ENCODE measurements at regions not wholly inside any gene's neighbourhood (a gene's known extent, or its start where the extent isn't known, plus 50 kb on each side); places are given as distances from the start of the nearest gene placed in this dataset.

DNA sequence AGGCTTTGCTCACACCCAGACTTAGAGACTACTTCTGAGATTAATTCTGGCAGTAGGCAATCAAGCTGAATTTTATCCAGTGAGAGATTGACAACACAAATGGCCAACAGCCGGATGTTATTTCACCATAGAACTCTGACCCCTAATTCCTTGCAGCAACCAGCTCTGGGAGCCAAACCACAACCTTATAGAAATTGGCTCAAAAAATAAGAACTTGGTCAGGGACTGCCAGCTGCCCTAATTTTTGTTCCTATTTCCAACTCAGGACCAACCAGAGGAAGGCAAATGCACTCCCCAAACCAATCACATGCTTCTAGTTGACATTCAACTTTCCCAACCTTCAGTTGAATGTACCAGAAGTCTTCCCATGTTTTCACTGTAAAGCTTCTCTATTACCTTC is 269.7 kb downstream of the HS3ST1 start:
- DNase-seq: no peak
- no peaks in the 10 kb centered on the region for H3K27me3 ChIP-seq (ENCODE audit: control insufficient read depth, insufficient read depth, low read length, poor library complexity, severe bottlenecking)
- H3K9me3 Mint-ChIP-seq: peaks cover 6% of the 10 kb centered on the region
- H3K27ac ChIP-seq (ENCODE audit: low read depth, low read length): no peak overlapping the region
- H3K9me3 ChIP-seq (ENCODE audit: control insufficient read depth, low read length): peaks cover 11% of the 10 kb centered on the region
- H3K4me1 Mint-ChIP-seq: peaks cover 32% of the 10 kb centered on the region
- no peaks in the 10 kb centered on the region for H3K27me3 Mint-ChIP-seq (ENCODE audit: insufficient read depth)
- WGBS, 2 experiments (ENCODE audit: insufficient coverage in 1 of 2, insufficient read length in 1 of 2): 88 to 93% methylated on average over 1 of the region's 1 CpG
- H3K4me1 ChIP-seq (ENCODE audit: control insufficient read depth, insufficient read depth, low read length): no peaks in the 10 kb centered on the region
- H3K4me3 Mint-ChIP-seq: no peak overlapping the region
- TF ChIP-seq, protein P1, sequence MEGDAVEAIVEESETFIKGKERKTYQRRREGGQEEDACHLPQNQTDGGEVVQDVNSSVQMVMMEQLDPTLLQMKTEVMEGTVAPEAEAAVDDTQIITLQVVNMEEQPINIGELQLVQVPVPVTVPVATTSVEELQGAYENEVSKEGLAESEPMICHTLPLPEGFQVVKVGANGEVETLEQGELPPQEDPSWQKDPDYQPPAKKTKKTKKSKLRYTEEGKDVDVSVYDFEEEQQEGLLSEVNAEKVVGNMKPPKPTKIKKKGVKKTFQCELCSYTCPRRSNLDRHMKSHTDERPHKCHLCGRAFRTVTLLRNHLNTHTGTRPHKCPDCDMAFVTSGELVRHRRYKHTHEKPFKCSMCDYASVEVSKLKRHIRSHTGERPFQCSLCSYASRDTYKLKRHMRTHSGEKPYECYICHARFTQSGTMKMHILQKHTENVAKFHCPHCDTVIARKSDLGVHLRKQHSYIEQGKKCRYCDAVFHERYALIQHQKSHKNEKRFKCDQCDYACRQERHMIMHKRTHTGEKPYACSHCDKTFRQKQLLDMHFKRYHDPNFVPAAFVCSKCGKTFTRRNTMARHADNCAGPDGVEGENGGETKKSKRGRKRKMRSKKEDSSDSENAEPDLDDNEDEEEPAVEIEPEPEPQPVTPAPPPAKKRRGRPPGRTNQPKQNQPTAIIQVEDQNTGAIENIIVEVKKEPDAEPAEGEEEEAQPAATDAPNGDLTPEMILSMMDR (conservative IDR thresholded peaks at IDR 0.05): no peak
- H3K36me3 Mint-ChIP-seq (ENCODE audit: low read depth): peaks cover 9% of the 10 kb centered on the region
- no peak overlapping the region for H3K4me3 ChIP-seq (ENCODE audit: low read length)
- no peaks in the 10 kb centered on the region for H3K36me3 ChIP-seq (ENCODE audit: control insufficient read depth, insufficient read depth, low read length)
- no peak overlapping the region for H3K9ac ChIP-seq (ENCODE audit: extremely low read depth, low read length, poor library complexity, severe bottlenecking)
- H3K27ac Mint-ChIP-seq: no peak overlapping the region

DNA sequence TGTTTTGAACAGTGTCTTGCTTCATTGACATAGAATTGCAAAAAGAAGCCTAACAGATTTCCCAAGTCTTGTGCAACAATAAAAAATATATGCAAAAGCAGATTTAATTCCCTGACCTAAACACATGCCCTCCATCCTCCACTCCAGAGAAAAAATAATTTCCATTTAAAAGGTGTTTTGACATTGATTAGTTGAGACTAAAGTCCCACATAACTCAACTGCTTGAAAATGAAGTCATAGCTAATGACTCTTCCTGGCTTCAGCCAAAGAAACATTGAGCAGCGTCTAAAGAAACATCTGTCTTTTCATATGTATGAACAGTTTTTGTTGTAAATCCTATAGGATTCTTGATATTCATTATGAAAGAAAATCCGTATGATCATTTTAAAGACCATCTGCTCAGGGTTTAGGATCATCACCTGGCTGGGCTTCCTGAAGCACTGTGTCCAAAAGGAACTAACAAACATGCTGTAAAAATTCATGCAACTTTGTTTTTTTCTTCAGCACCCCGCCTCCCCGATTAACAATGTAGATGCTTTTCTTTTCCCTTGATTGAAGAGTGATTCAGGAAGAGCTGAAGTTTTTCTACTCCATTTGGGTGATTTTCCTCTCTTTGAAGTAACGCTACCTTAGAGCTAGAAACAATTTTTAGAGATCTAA is 273.4 kb downstream of the HS3ST1 start:
- Mint-ChIP-seq H3K9me3 (no peaks in the 10 kb centered on the region), H3K36me3 (ENCODE audit: low read depth) (no peaks in the 10 kb centered on the region)

DNA sequence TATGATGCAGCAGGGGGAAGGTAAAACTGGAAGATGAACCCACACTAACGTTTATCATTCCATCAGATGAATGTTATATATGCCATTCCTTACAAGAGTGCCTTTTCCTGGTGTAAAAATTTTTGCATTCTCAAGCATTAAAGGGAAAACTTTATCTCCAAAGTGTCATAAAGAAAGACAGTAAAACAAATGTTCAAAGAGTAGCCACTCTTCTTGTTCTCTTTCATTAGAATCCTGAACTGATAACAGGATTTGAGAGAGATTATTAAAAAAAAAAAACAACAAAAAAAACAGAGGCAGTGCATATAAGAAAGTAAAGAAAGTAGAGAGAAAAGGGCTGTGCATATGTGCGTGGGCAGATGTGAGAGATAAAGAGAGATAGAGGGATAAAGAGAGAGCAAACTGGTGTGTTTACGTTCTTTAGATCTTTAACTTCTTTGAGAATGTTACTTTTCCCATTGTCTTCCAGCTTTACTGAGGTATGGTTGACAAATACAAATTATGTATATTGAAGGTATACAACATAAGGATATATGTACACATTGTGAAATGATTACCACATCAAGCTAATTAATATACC is 275.4 kb downstream of the HS3ST1 start:
- peaks cover 2% of the 10 kb centered on the region for H3K9me3 Mint-ChIP-seq
- 87 to 93% methylated on average over 2 to 3 of the region's 3 CpGs for WGBS, 2 experiments (ENCODE audit: insufficient coverage in 1 of 2, insufficient read length in 1 of 2)
- no peak overlapping the region for H3K4me3 Mint-ChIP-seq
- no peaks in the 10 kb centered on the region for H3K27me3 Mint-ChIP-seq (ENCODE audit: insufficient read depth)
- no peak overlapping the region for H3K27ac ChIP-seq (ENCODE audit: low read depth, low read length)
- no peaks in the 10 kb centered on the region for H3K36me3 ChIP-seq (ENCODE audit: control insufficient read depth, insufficient read depth, low read length)
- no peak overlapping the region for H3K4me3 ChIP-seq (ENCODE audit: low read length)
- H3K9me3 ChIP-seq (ENCODE audit: control insufficient read depth, low read length): no peaks in the 10 kb centered on the region
- TF ChIP-seq, protein P1 (conservative IDR thresholded peaks at IDR 0.05): no peak
- H3K9ac ChIP-seq (ENCODE audit: extremely low read depth, low read length, poor library complexity, severe bottlenecking): no peak overlapping the region
- no peak overlapping the region for H3K27ac Mint-ChIP-seq
- H3K27me3 ChIP-seq (ENCODE audit: control insufficient read depth, insufficient read depth, low read length, poor library complexity, severe bottlenecking): no peaks in the 10 kb centered on the region
- peaks cover 2% of the 10 kb centered on the region for H3K36me3 Mint-ChIP-seq (ENCODE audit: low read depth)
- peaks cover 8% of the 10 kb centered on the region for H3K4me1 ChIP-seq (ENCODE audit: control insufficient read depth, insufficient read depth, low read length)
- peaks cover 51% of the 10 kb centered on the region for H3K4me1 Mint-ChIP-seq
- no peak for DNase-seq

More for the DNA sequence above, 273.4 kb downstream of the HS3ST1 start:
- Histone ChIP-seq H3K9ac (ENCODE audit: extremely low read depth, low read length, poor library complexity, severe bottlenecking) (no peak overlapping the region), H3K36me3 (ENCODE audit: control insufficient read depth, insufficient read depth, low read length) (no peaks in the 10 kb centered on the region), H3K4me3 (ENCODE audit: low read length) (no peak overlapping the region), H3K4me1 (ENCODE audit: control insufficient read depth, insufficient read depth, low read length) (peaks cover 8% of the 10 kb centered on the region), H3K27ac (ENCODE audit: low read depth, low read length) (no peak overlapping the region), H3K9me3 (ENCODE audit: control insufficient read depth, low read length) (no peaks in the 10 kb centered on the region), H3K27me3 (ENCODE audit: control insufficient read depth, insufficient read depth, low read length, poor library complexity, severe bottlenecking) (no peaks in the 10 kb centered on the region)
- Mint-ChIP-seq H3K27me3 (ENCODE audit: insufficient read depth) (no peaks in the 10 kb centered on the region), H3K4me1 (peaks cover 39% of the 10 kb centered on the region), H3K27ac (no peak overlapping the region), H3K4me3 (no peak overlapping the region)
- DNase-seq: no peak
- TF ChIP-seq, protein P1 (conservative IDR thresholded peaks at IDR 0.05): no peak
- WGBS, 2 experiments (ENCODE audit: insufficient coverage in 1 of 2, insufficient read length in 1 of 2): 74 to 91% methylated on average over 4 of the region's 5 CpGs
